ENCODE measurements at regions not wholly inside any gene's neighbourhood (a gene's known extent, or its start where the extent isn't known, plus 50 kb on each side); places are given as distances from the start of the nearest gene placed in this dataset.

- no peak for TF ChIP-seq EZH2 (IDR thresholded peaks at IDR 0.05; ENCODE audit: borderline replicate concordance, low read length)
- no peak for TF ChIP-seq CTCF (IDR thresholded peaks at IDR 0.05; ENCODE audit: low read length)
These were observed 225.6 kb upstream of the CRY1 start for GRCh38 chr12:107318806-107319532.

All from OCI-LY1 (cell line).